CD4-positive, alpha-beta T cell treated with Interleukin-4 for 4 hours (primary cell): ENCODE measurements at regions not wholly inside any gene's neighbourhood (a gene's known extent, or its start where the extent isn't known, plus 50 kb on each side); places are given as distances from the start of the nearest gene placed in this dataset.
"Not testable (repeated sequence)": the region's sequence is repeated elsewhere in the genome, so short reads cannot be mapped to it uniquely, and the experiment has no call there.

Experiments used
- DNase-seq: peaks from one replicate; pipeline ENCODE4 v3.0.0-alpha.2; 2020

- DNase-seq, result no peak
These were observed 141.1 kb upstream of the ABI3BP start for GRCh38 chr3:101134331-101134730.

- DNase-seq, result no peak
These were observed 140.4 kb upstream of the ABI3BP start for GRCh38 chr3:101133652-101134051.

GRCh38 chr3:101133197-101133596, 140.0 kb upstream of the ABI3BP start:
- not testable (repeated sequence) for DNase-seq

GRCh38 chr3:101131767-101132166, 138.5 kb upstream of the ABI3BP start:
- no peak for DNase-seq

GRCh38 chr3:101128786-101129185, 135.6 kb upstream of the ABI3BP start:
- DNase-seq, result no peak

GRCh38 chr3:101128001-101128400, 134.8 kb upstream of the ABI3BP start:
- DNase-seq, result no peak

GRCh38 chr3:101124125-101124524, 130.9 kb upstream of the ABI3BP start:
- DNase-seq, result no peak

GRCh38 chr3:101123081-101123480, 129.9 kb upstream of the ABI3BP start:
- DNase-seq, result no peak

- DNase-seq, result no peak
These were observed 129.5 kb upstream of the ABI3BP start for GRCh38 chr3:101122681-101123080.

GRCh38 chr3:101120039-101120438, 126.8 kb upstream of the ABI3BP start:
- DNase-seq, result no peak

- no peak for DNase-seq
These were observed 126.3 kb upstream of the ABI3BP start for GRCh38 chr3:101119535-101119934.

- DNase-seq, result no peak
These were observed 124.8 kb upstream of the ABI3BP start for GRCh38 chr3:101117980-101118379.

- no peak for DNase-seq
These were observed 124.2 kb upstream of the ABI3BP start for GRCh38 chr3:101117465-101117864.

GRCh38 chr3:101110295-101110694, 117.1 kb upstream of the ABI3BP start:
- DNase-seq, result not testable (repeated sequence)

- DNase-seq, result no peak
These were observed 111.1 kb upstream of the ABI3BP start for GRCh38 chr3:101104321-101104720.

GRCh38 chr3:101102678-101103296, 109.6 kb upstream of the ABI3BP start:
- DNase-seq, result no peak

- DNase-seq, result no peak
These were observed 107.3 kb upstream of the ABI3BP start for GRCh38 chr3:101100361-101101009.

GRCh38 chr3:101099791-101100190, 106.6 kb upstream of the ABI3BP start:
- no peak for DNase-seq

- no peak for DNase-seq
These were observed 103.2 kb upstream of the ABI3BP start for GRCh38 chr3:101096444-101096843.

GRCh38 chr3:101095693-101096430, 102.6 kb upstream of the ABI3BP start:
- no peak for DNase-seq

GRCh38 chr3:101091489-101091888, 98.3 kb upstream of the ABI3BP start:
- no peak for DNase-seq

- DNase-seq, result no peak
These were observed 92.5 kb upstream of the ABI3BP start for GRCh38 chr3:101085752-101086151.

- DNase-seq, result no peak
These were observed 91.2 kb upstream of the ABI3BP start for GRCh38 chr3:101084404-101084803.

- no peak for DNase-seq
These were observed 88.8 kb upstream of the ABI3BP start for GRCh38 chr3:101081999-101082398.
